ENCODE measurements at regions not wholly inside any gene's neighbourhood (a gene's known extent, or its start where the extent isn't known, plus 50 kb on each side); places are given as distances from the start of the nearest gene placed in this dataset.
"Not testable (repeated sequence)": the region's sequence is repeated elsewhere in the genome, so short reads cannot be mapped to it uniquely, and the experiment has no call there.

DNA sequence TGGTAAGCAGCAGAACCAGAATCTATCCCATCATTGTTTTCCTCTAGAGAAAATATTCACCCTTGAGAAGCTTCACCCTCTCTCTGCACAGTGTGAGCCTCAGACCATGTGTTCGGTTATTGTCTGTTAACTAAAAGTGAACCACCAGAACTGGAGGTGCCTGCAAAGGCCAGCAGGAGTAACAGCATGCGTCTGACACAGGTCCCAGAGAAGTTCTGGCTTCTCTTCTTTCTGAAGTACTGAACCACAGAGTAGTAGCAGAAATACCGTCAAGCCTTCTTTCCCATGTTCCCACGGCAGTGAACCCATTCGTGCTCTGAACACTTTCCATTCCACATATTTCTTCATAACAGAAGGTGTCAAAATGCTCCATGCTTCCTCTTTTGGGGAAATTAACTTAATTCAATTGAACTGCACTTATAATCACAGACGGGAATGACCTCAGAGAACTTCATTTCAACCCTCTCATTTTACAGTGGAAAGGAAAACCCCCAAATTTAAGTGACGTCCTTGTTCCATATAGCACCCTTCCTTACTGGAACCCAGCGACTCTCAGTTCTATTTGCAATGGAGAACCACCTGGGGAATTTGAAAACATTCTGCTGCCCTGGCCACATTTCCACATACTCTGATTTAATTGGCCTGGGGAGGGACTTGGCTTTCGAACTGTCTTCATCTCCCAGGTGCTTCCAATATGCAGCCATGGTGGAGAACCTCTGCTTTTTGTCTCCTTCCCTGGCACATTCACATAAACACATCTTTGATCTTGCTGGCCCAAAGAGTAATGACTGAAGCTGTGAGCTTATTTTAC, 519.1 kb downstream of the RNF144A start:
- DNase-seq (ENCODE audit: low read depth) = no peak

GRCh38 chr2:7437141-7437540, 519.9 kb downstream of the RNF144A start:
- no peak for TF ChIP-seq CTCF (IDR thresholded peaks at IDR 0.05; ENCODE audit: low read length, missing control alignments)
- no peak overlapping the region for H3K4me3 ChIP-seq (replicated peaks; ENCODE audit: low read depth, low read length)
- DNase-seq (ENCODE audit: low read depth) = no peak

More for the DNA sequence above, 519.1 kb downstream of the RNF144A start:
- H3K4me3 ChIP-seq (replicated peaks; ENCODE audit: low read depth, low read length) = no peak overlapping the region
- no peak for TF ChIP-seq CTCF (IDR thresholded peaks at IDR 0.05; ENCODE audit: low read length, missing control alignments)

DNA sequence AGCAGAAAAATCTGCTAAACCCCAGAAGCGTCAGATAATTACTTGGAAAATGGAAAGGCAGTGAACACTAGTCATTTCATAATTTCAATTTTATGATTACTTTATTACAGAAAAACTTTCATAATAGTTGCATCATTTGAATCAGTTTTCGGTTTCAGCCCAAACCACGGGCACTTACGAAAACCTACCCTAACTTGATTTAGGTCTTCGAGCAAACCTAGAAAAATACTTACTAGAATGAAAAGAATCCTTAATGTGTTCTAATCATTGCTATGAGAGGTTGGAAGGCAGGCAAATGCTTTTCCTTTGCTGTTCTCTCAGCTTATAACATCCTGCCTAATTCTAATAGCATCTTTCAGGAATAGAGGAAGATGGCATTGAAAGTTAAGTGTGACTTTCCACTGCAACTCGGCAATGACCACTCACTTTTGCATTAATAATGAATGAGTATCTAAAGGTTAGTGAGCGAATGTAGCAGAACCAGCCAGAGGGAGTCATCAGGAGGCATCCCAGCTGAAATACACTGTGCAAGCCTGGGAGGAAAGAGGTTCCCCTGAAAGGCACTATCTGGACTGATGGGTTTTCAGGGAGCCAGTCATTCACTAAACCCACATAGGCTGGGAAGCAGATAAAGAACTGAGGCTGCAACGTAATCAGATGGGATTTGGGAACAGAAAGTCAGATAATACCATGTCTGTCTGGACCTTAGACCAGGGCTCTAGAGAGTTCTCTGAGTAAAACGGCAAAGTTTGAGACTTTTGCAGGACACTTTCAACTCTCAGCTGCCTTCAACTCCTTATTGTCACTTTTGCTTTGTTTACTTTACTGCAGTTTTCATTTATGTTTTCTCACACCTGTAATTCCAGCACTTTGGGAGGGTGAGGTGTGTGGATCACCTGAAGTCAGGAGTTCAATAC, 520.8 kb downstream of the RNF144A start:
- H3K4me3 ChIP-seq (replicated peaks; ENCODE audit: low read depth, low read length) = no peak overlapping the region
- no peak for TF ChIP-seq CTCF (IDR thresholded peaks at IDR 0.05; ENCODE audit: low read length, missing control alignments)
- DNase-seq (ENCODE audit: low read depth) = no peak

- H3K4me3 ChIP-seq (replicated peaks; ENCODE audit: low read depth, low read length) = no peak overlapping the region
- no peak for DNase-seq (ENCODE audit: low read depth)
- no peak for TF ChIP-seq CTCF (IDR thresholded peaks at IDR 0.05; ENCODE audit: low read length, missing control alignments)
These were observed 521.6 kb downstream of the RNF144A start for GRCh38 chr2:7438855-7439254.

GRCh38 chr2:7440977-7441376, 523.8 kb downstream of the RNF144A start:
- H3K4me3 ChIP-seq (replicated peaks; ENCODE audit: low read depth, low read length) = no peak overlapping the region
- DNase-seq (ENCODE audit: low read depth) = no peak
- TF ChIP-seq CTCF (IDR thresholded peaks at IDR 0.05; ENCODE audit: low read length, missing control alignments) = no peak

DNA sequence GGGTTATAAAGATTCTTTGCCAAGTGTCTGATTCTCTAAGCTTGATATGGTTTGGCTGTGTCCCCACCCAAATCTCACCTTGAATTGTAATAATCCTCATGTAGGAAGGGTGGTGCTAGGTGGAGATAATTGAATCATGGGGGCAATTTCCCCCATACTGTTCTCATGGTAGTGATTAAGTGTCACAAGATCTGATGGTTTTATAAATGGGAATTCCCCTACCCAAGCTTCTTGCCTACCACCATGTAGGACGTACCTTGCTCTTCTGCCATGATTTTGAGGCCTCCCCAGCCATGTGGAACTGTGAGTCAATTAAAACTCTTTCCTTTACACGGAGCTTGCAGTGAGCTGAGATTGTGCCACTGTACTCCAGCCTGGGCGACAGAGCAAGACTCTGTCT, 524.6 kb downstream of the RNF144A start:
- H3K4me3 ChIP-seq (replicated peaks; ENCODE audit: low read depth, low read length); DNase-seq (ENCODE audit: low read depth): not testable (repeated sequence)

GRCh38 chr2:7444626-7445025, 527.4 kb downstream of the RNF144A start:
- no peak for TF ChIP-seq CTCF (IDR thresholded peaks at IDR 0.05; ENCODE audit: low read length, missing control alignments)
- no peak for DNase-seq (ENCODE audit: low read depth)
- H3K4me3 ChIP-seq (replicated peaks; ENCODE audit: low read depth, low read length) = no peak overlapping the region

Data from fibroblast of pulmonary artery (primary cell).